NK-92 treated with Interleukin-12 subunit alpha and Interleukin-12 subunit beta, amount 100 ng/mL, for 24 hours (cell line): ENCODE measurements at regions not wholly inside any gene's neighbourhood (a gene's known extent, or its start where the extent isn't known, plus 50 kb on each side); places are given as distances from the start of the nearest gene placed in this dataset.
A peak's percentile ranks its signal among the peaks of the same experiment; 100 is the strongest.
"Not testable (repeated sequence)": the region's sequence is repeated elsewhere in the genome, so short reads cannot be mapped to it uniquely, and the experiment has no call there.

Experiments used
- DNase-seq: peaks from one replicate; lab custom pipeline; 2025; lab: John Stamatoyannopoulos, UW

DNA sequence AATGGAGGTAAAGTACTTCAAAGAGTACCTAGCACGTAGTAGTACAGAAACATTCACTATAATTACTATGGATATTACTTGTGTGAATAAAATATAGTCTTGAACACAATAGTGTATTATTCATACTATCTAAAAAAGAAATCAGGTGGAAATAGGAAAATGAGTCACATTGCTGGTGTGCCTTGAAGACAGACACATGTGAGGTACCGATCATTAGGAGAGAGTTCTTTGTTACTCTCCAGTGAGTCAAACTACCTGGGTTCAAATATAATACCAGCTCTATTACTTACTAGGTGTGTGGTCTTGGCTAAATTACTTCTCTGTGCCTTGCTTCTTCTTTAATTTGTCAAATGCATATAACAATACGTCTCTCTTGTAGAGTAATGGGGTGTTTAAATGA is 50.8 kb upstream of the BEND6 start:
- no peak for DNase-seq

GRCh38 chr6:56902641-56903464 is 52.1 kb upstream of the BEND6 start:
- no peak for DNase-seq

GRCh38 chr6:56900784-56901183 is 54.1 kb upstream of the BEND6 start:
- DNase-seq: no peak

DNA sequence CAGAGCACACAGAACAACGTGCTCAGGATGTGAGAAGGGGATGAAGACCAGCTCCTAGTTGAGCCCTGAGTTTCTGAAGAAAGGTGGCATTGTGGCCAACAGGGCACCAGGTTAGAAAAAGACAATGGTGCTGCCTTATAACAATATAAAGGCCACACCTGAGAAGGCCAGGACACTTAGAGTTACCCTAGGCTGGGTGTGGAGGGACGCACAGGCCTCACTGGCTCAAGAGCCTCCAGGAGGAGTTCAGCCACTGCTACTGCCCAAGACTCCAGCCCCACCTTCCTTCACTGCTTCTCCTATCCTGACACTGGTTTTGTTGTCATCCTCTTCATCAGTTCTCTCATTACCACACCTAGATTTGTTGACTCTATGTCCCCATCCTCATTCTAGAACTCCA is 55.2 kb upstream of the BEND6 start:
- no peak for DNase-seq

DNA sequence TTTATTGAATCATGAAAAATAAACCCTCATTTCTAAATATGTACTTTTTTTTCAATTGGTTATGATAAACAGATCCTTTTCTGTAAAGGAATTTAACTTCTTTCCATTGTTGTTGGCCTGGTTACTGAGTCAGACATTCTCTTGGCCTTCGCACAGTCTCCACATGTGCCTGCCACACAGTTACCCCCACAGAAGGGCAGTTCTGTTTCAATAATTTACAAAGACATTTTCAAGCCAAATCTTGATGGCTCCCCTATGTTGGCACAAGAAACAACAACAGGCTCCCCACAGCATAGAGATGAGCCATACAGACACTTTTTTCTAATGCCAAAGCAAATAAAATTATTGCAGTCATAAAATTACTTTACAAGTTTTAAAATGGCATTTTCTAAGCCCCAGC is 55.6 kb upstream of the BEND6 start:
- no peak for DNase-seq

GRCh38 chr6:56897789-56898529 is 56.9 kb upstream of the BEND6 start:
- no peak for DNase-seq

- DNase-seq: no peak
Observed at GRCh38 chr6:56891754-56892153, 63.2 kb upstream of the BEND6 start.

- peak; percentile 2 for DNase-seq
Observed at GRCh38 chr6:56890683-56891429, 64.1 kb upstream of the BEND6 start.

- DNase-seq: no peak
Observed at GRCh38 chr6:56890066-56890465, 64.8 kb upstream of the BEND6 start.

DNA sequence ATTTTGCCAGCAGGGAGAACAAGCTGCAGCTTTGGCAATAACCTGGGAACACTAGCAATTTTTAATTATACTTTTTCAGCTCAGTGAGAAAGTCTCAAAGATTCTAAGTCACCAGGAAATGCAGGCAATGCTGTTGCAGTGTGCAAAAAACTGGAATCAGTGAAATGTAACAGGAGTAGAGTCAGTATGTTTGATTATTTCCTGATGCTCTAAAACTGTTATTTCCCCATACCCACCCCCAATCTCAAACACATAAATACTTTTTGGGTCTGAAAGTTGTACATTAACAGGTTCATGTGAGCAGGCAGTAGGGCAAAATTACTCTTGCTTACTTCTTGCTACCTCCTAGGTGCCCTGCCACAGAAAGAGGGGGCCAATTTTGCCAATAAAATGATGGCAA is 65.4 kb upstream of the BEND6 start:
- no peak for DNase-seq

DNA sequence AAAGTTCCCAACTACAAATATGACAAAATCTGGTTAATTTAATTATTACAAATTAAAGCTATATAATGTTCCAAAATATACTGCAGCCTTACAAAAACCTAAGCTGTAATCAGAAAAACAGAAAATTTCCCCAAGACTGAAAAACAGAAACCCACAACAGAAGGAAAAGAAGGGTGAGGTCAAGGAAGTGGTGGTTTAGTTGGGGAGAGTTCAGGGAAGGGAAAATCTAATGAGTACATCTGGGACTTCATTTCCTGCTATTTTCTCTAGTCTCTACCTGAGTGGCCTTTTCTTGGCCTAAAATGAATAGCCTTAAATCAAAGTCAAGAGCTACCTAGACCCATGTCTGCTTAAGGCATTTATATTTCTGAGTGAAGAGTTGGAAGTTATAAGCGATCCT is 66.2 kb upstream of the BEND6 start:
- no peak for DNase-seq

DNA sequence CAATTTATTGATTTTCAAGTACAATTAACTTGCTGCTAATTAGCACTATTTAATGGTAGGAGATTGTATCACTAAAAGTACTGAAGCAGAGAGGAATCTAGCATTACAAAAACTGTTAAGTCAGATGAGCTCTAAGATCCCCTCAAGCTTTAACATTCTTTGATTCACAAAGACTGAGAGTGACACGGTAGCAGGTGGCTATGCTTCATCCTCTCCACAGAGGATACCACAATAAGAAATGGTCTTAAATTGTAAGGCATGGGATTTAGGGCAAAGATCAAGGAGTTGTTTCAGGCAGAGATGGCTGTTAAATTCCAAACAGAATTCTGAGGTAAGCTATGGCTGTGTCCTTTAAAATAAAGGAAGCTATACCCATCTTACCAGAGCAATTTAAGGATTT is 67.8 kb upstream of the BEND6 start:
- DNase-seq: no peak

DNA sequence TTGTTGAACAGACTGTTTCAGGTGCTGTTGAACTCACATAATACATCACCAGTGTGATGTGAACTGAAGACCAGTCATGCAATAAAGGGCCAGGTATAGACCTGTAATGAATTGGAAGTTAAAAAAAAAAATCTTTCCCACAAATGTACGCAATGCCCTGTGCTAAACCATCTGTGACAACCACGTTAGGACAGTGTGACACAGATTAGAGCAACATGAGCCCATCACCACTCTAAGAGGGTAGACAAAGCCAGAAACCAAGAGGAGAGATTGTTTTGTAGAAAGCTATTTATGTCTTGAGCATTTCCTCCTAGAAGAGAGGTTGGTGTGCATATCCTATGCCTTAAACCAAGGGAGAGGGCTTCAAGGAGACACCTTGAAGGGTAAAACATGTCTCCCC is 77.0 kb upstream of the BEND6 start:
- DNase-seq: no peak

DNA sequence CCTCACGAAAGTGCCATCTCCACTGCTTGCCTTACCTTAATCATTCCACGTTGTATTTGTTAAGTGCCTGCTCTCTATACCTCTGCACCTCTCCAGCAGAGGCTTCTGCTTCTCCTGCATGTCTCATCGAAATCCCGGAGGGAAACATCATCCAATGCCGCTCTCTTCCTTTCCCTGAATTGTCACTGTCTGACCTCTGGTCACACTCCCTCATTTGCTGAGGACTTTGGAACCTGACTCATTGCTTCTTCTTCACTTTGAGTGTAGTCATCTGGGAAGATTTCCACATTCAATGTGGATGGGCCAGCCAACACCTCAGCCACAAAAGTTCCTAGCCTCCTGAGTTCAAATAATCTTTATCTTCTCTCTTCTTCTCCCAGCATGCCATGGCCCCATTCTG is 78.9 kb upstream of the BEND6 start:
- DNase-seq: no peak

GRCh38 chr6:56875523-56875922 is 79.4 kb upstream of the BEND6 start:
- DNase-seq: no peak

DNA sequence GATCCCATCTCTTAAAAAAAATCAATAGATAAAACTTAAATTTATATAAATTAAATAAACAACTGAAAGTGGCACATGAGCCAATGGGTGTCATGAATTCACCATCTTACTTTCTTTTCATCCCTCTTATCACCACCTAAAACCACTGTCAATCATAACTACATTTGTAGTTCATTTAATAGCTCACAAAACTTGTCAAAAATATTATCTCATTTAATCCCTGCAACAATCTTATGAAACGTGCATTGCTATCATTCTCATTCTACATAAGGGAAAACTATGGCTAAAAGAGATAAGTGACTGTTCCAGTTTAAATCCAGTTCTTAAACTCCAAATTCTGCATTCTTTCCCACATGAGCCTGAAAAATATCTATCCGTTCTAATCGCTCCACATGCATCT is 80.6 kb upstream of the BEND6 start:
- DNase-seq: no peak

GRCh38 chr6:56870053-56870452 is 84.9 kb upstream of the BEND6 start:
- not testable (repeated sequence) for DNase-seq

GRCh38 chr6:56869346-56869745 is 85.6 kb upstream of the BEND6 start:
- DNase-seq: no peak

DNA sequence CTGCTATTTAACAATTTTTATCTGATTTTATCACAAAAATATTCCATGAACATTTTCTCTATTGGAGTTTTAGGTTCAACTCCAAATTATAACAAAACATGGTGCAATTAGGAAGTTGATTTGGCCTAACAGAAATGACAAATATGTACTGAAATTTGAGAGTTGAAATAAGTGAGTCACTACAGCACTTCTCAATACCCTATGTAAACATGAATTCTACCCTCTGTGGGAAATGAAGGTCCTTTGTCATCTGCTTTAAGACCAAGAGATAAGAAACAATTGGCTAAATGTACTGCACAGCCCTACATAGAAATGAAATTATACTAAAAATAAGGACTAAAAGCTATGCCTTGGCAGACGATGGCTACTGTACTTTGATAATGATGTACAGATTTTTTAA is 86.2 kb upstream of the BEND6 start:
- DNase-seq: no peak

GRCh38 chr6:56866917-56867522 is 87.9 kb upstream of the BEND6 start:
- DNase-seq: no peak

DNA sequence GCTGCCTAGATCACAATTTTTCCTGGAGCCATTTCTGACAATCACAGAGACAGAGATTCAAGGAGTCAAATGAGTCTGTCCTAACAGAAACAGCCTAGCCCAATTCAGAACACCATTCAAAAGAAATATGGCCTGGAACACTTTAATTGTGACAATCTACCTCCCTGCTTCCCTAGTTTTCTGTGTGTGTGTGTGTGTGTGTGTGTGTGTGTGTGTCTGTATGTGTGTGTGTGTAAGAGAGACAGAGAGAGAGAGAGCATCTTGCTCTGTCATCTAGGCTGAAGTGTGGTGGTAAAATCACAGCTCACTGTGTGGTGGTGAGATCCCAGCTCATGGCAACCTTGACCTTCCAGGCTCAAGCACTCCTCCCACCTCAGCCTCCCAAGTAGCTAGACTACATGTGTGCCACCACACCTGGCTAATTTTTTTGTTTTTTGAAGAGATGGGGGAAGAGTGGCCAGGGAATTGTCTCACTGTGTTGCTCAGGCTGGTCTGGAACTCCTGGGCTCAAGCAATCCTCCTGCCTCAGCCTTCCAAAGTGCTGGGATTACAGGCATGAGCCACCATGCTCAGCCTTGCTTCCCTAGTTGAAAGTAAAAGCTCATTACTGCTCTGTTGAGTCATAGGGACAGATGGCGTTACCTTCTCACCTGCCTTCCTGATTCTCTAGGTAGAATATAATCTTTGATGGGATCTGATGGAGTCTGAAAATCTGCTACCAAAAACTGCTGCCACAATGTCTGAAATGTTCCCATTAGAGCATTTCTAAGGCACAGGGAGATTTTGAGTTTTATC is 89.6 kb upstream of the BEND6 start:
- no peak for DNase-seq

GRCh38 chr6:56864171-56864616 is 90.7 kb upstream of the BEND6 start:
- no peak for DNase-seq
